Endodermal cell (in vitro differentiated cells): ENCODE measurements at regions not wholly inside any gene's neighbourhood (a gene's known extent, or its start where the extent isn't known, plus 50 kb on each side); places are given as distances from the start of the nearest gene placed in this dataset.
A peak's percentile ranks its signal among the peaks of the same experiment; 100 is the strongest.

Source experiments
- DNase-seq: peaks from one replicate; pipeline ENCODE4 v3.0.0-alpha.2; 2017
- H3K27ac ChIP-seq: 2 replicates; pipeline ENCODE4 v1.5.1; 2013; ENCODE audit warnings: mild to moderate bottlenecking, low read depth, low read length, moderate library complexity
- H3K27me3 ChIP-seq: 2 replicates; pipeline ENCODE4 v1.6.1; 2013; ENCODE audit warnings: mild to moderate bottlenecking, low read length, moderate library complexity; ENCODE audit not compliant: insufficient read depth, control insufficient read depth, poor library complexity, severe bottlenecking
- H3K36me3 ChIP-seq: 2 replicates; pipeline ENCODE4 v1.7.0; 2013; ENCODE audit warnings: mild to moderate bottlenecking, low read length, moderate library complexity; ENCODE audit not compliant: control insufficient read depth, insufficient read depth
- H3K4me1 ChIP-seq: one replicate; pipeline ENCODE4 v1.7.0; 2013; ENCODE audit warnings: low read length; ENCODE audit not compliant: control insufficient read depth, insufficient read depth
- H3K4me3 ChIP-seq: 2 replicates; pipeline ENCODE4 v1.5.1; 2013; ENCODE audit warnings: mild to moderate bottlenecking, low read length, moderate library complexity
- H3K9ac ChIP-seq: 2 replicates; pipeline ENCODE4 v1.6.1; 2013; ENCODE audit warnings: mild to moderate bottlenecking, low read length, moderate library complexity; ENCODE audit not compliant: poor library complexity, severe bottlenecking; ENCODE audit errors: extremely low read depth
- H3K9me3 ChIP-seq: 2 replicates; pipeline ENCODE4 v1.6.1; 2013; ENCODE audit warnings: mild to moderate bottlenecking, low read length, moderate library complexity; ENCODE audit not compliant: control insufficient read depth
- H3K27ac Mint-ChIP-seq: 2 replicates; pipeline ENCODE4 v1.8.0; 2020; ENCODE audit warnings: mixed read lengths
- H3K27me3 Mint-ChIP-seq: 2 replicates; pipeline ENCODE4 v1.8.0; 2021; ENCODE audit warnings: mild to moderate bottlenecking, mixed read lengths; ENCODE audit not compliant: insufficient read depth
- H3K36me3 Mint-ChIP-seq: 2 replicates; pipeline ENCODE4 v1.8.0; 2020; ENCODE audit warnings: low read depth, mixed read lengths
- H3K4me1 Mint-ChIP-seq: 2 replicates; pipeline ENCODE4 v1.8.0; 2020; ENCODE audit warnings: mixed read lengths
- H3K4me3 Mint-ChIP-seq: 2 replicates; pipeline ENCODE4 v1.8.0; 2020; ENCODE audit warnings: mild to moderate bottlenecking, moderate library complexity, mixed read lengths
- H3K9me3 Mint-ChIP-seq: 2 replicates; pipeline ENCODE4 v1.8.0; 2020; ENCODE audit warnings: mild to moderate bottlenecking, mixed read lengths
- WGBS, 2 experiments: methylation state at CpG; one replicate each; pipeline versions ENCODE4 v1.1.5 to v1.1.7; 2013; ENCODE audit warnings: missing lambda C conversion rate in 2 of 2, mixed read lengths in 1 of 2; ENCODE audit not compliant: insufficient coverage in 1 of 2, insufficient read length in 1 of 2; 5-methylcytosine and 5-hydroxymethylcytosine counted together
- TF ChIP-seq, protein P1 (sequence below): fragments of 200-600 bp; sonication (generic); conservative IDR thresholded peaks from 2 replicates; pipeline ENCODE4 v1.5.0; 2021; ENCODE audit warnings: antibody characterized with exemption, mild to moderate bottlenecking

DNA sequence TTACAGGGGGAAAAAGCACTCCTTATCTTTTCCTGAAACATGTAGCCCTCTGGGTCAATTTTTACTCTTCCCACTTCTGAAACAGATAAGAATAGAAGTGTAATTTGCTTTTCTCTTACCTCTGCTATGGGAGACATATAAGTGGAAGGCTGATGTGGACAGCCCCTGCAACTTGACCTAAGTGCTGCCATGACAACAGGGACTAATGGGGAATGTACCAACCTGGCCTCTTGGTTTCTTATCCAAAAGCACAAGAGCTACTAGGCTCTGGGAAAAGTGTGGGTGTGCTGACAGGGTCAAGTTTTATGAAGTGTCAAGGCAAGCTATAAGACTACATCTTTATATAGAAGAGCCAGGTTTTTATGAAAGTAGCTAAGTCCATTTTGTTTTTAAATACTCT is 1246.5 kb downstream of the OTOL1 start:
- Histone ChIP-seq H3K4me1 (no peaks in the 10 kb centered on the region), H3K27me3 (no peaks in the 10 kb centered on the region), H3K27ac (no peak overlapping the region), H3K9me3 (peaks cover 25% of the 10 kb centered on the region), H3K36me3 (no peaks in the 10 kb centered on the region), H3K9ac (no peak overlapping the region), H3K4me3 (no peak overlapping the region)
- H3K4me1 Mint-ChIP-seq, result peaks cover 15% of the 10 kb centered on the region
- H3K4me3 Mint-ChIP-seq, result no peak overlapping the region
- peaks cover 32% of the 10 kb centered on the region for H3K9me3 Mint-ChIP-seq
- H3K27me3 Mint-ChIP-seq, result no peaks in the 10 kb centered on the region
- TF ChIP-seq, protein P1, sequence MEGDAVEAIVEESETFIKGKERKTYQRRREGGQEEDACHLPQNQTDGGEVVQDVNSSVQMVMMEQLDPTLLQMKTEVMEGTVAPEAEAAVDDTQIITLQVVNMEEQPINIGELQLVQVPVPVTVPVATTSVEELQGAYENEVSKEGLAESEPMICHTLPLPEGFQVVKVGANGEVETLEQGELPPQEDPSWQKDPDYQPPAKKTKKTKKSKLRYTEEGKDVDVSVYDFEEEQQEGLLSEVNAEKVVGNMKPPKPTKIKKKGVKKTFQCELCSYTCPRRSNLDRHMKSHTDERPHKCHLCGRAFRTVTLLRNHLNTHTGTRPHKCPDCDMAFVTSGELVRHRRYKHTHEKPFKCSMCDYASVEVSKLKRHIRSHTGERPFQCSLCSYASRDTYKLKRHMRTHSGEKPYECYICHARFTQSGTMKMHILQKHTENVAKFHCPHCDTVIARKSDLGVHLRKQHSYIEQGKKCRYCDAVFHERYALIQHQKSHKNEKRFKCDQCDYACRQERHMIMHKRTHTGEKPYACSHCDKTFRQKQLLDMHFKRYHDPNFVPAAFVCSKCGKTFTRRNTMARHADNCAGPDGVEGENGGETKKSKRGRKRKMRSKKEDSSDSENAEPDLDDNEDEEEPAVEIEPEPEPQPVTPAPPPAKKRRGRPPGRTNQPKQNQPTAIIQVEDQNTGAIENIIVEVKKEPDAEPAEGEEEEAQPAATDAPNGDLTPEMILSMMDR, result no peak
- peak overlapping the region; percentile 58 for H3K27ac Mint-ChIP-seq
- no peak for DNase-seq
- peaks cover 36% of the 10 kb centered on the region for H3K36me3 Mint-ChIP-seq

DNA sequence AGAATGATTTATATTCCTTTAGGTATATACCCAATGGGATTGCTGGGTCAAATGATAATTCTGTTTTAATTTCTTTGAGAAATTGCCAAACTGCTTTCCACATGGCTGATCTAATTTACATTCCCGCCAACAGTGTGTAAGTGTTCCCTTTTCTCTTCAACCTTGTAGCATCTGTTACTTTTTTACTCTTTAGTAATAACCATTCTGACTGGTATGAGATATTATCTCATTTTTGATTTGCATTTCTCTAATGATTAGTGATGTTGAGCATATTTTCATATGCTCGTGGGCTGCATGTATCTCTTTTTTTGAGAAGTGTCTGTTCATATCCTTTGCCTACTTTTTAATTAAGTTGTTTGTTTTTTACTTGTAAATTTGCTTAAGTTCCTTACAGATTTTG is 1264.2 kb downstream of the OTOL1 start:
- H3K4me1 ChIP-seq, result peaks cover 10% of the 10 kb centered on the region
- Mint-ChIP-seq H3K27ac (no peak overlapping the region), H3K27me3 (no peaks in the 10 kb centered on the region), H3K36me3 (peaks cover 15% of the 10 kb centered on the region), H3K4me1 (peaks cover 31% of the 10 kb centered on the region), H3K9me3 (peaks cover 4% of the 10 kb centered on the region), H3K4me3 (no peak overlapping the region)
- TF ChIP-seq, protein P1, result no peak
- 94% methylated on average over 2 of the region's 2 CpGs; no CpG with 5 or more reads in 1 of the 2 experiments for WGBS, 2 experiments
- H3K27me3 ChIP-seq, result no peaks in the 10 kb centered on the region
- H3K36me3 ChIP-seq, result no peaks in the 10 kb centered on the region
- H3K4me3 ChIP-seq, result no peak overlapping the region
- no peak overlapping the region for H3K9ac ChIP-seq
- DNase-seq, result no peak
- no peak overlapping the region for H3K27ac ChIP-seq
- peaks cover 12% of the 10 kb centered on the region for H3K9me3 ChIP-seq

DNA sequence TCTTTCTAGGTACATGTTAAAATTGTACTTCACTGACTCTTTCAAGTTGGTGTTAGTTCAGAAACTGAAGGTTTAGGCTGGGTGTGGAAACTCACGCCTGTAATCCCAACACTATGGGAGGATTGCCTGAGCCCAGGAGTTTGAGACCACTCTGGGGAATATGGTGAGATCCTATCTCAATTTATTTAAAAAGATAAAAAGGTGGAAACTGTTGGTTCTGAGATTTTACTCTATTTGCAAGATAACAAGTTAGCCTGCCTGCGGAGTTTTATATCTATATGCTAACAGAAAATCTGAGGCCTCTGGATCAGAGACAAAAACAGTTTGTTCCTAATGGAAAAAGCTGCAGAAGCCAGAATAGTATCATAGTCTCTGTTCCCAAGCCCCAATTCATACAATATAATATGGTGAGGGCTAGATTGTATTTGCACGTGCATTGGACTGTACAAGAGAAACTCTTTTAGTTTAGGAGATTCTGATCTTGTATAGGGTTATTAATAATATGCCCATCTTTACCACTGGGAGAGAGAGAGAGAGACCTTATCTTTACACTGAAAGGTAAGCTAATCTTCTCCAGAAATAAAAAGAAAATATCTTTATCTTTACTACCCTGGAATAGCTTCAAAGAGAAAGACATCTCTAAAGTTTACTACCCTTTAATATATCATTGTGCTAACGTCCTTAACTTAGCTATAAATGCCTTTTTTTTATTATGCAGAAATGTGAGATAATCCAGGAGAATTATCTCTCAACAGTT is 1267.6 kb downstream of the OTOL1 start:
- TF ChIP-seq, protein P1, result no peak
- WGBS, 2 experiments, result 46 to 80% methylated on average over 1 to 3 of the region's 4 CpGs
- H3K9ac ChIP-seq, result no peak overlapping the region
- peaks cover 14% of the 10 kb centered on the region for H3K9me3 Mint-ChIP-seq
- H3K36me3 Mint-ChIP-seq, result peaks cover 20% of the 10 kb centered on the region
- no peaks in the 10 kb centered on the region for H3K27me3 Mint-ChIP-seq
- no peak overlapping the region for H3K27ac Mint-ChIP-seq
- H3K4me1 Mint-ChIP-seq, result peaks cover 31% of the 10 kb centered on the region
- H3K27me3 ChIP-seq, result no peaks in the 10 kb centered on the region
- peaks cover 10% of the 10 kb centered on the region for H3K4me1 ChIP-seq
- DNase-seq, result no peak
- peaks cover 30% of the 10 kb centered on the region for H3K9me3 ChIP-seq
- peak overlapping the region; percentile 15 for H3K4me3 ChIP-seq
- H3K4me3 Mint-ChIP-seq, result no peak overlapping the region
- H3K27ac ChIP-seq, result no peak overlapping the region
- H3K36me3 ChIP-seq, result no peaks in the 10 kb centered on the region
